ENCODE measurements at regions not wholly inside any gene's neighbourhood (a gene's known extent, or its start where the extent isn't known, plus 50 kb on each side); places are given as distances from the start of the nearest gene placed in this dataset.

DNA sequence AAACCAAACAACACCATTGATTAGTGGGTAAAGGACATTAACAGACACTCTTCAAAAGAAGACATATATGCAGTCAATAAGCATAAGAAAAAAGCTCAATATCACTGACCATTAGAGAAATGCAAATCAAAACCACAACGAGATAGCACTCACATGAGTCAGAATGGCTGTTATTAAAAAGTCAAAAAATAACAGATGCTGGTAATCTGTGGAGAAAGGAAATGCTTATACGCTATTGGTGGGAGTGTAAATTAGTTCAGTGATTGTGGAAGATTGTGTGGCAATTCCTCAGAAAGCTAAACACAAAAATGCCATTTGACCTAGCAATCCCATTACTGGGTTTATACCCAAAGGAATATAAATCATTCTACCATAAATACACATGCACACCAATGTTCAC is 182.6 kb downstream of the TRPC6 start:
- DNase-seq (ENCODE audit: low read depth), result peak; percentile 2

DNA sequence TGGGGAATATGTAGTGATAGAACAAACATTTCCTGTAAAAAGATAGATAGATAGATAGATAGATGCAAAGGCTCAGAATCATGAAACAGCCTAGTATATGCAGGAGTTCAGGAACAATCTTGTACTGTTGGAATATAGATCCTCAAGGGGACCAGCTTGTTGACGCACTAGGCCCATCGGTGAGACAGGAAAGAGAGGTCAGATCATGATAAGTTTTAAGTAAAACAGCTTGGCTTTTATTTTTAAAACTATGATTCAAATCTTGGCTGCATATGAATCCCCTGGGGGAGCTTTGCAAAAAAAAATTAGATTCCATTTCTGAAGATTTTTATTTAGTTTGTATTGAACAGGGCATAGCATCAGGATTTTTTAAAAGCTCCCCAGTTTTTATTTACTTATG is 185.8 kb downstream of the TRPC6 start:
- no peak for DNase-seq (ENCODE audit: low read depth)

DNA sequence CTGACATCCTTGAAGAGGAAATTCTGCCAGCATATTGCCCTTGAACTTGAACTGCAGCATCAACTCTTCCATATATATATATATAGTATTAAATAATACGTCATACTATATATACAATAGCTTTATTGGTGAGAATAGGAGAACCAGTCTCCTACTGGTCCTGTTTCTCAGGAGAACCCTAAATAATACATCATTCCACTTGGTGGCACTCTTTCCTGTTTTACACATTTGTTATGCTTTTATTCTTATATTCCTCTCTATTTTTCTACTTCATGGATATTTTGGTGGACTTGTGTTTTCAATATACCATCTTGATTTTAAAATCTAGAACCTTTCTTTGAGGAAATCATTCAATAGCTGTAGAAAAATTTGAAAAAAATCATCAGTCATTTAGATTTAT is 193.3 kb downstream of the TRPC6 start:
- DNase-seq (ENCODE audit: low read depth), result no peak

GRCh38 chr11:101369835-101370234 is 214.0 kb downstream of the TRPC6 start:
- DNase-seq (ENCODE audit: low read depth), result no peak

GRCh38 chr11:101363706-101364275 is 220.0 kb downstream of the TRPC6 start:
- no peak for DNase-seq (ENCODE audit: low read depth)

DNA sequence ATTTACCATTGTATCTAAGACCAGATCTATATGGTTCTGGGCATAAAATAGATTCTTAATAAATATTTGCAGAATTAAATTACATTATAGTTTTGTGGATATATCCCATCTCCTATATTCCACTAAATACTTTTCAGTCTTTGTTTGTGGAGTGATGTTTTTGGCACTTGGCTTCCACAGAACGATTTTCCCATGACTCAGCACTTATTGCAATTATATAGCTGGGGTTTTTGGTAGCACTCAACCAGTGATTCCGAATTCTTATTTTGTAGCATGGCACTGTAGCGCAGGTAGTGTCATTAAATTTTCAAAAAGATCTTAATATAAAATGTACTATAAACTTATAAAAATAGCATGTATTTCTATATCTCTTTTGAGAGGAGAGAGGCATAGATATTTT is 221.2 kb downstream of the TRPC6 start:
- no peak for DNase-seq (ENCODE audit: low read depth)

DNA sequence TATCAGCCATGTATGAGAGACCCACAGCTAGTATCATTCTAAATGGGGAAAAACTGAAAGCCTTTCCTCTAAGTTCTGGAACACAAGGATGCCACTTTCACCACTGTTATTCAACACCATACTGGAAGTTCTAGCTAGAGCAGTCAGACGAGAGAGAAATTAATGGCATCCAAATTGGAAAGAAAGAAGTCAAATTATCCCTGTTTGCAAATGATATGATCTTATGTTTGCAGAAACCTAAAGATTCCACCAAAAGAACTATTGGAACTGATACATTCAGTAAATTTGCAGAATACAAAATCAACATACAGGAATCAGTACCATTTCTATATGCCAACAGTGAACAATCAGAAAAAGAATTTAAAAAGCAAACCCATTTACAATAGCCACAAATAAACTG is 226.0 kb downstream of the TRPC6 start:
- no peak for DNase-seq (ENCODE audit: low read depth)

- no peak for DNase-seq (ENCODE audit: low read depth)
These were observed 225.2 kb upstream of the PGR start for GRCh38 chr11:101354801-101355200.

- DNase-seq (ENCODE audit: low read depth), result no peak
These were observed 219.2 kb upstream of the PGR start for GRCh38 chr11:101348786-101349185.

GRCh38 chr11:101346591-101346990 is 217.0 kb upstream of the PGR start:
- DNase-seq (ENCODE audit: low read depth), result peak; percentile 4

DNA sequence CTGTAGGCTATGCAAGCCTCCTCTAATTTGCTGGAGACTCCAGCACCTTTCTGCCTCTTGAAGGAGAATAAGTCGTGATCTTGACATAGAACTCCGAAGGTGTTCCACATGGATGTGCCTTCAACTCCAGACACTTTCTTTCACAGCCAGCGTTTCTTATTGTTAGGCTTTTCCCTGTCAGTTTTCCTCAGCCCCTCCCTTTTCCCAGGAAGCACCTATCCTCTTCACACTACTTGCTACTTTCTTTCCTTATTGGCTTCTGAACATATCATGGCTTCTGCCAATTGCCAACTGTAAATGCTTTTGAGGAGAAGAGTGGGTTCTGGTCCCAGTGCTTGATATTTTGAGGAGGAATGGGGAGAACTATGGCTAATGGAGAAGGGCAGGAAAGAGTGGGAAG is 216.3 kb upstream of the PGR start:
- DNase-seq (ENCODE audit: low read depth), result no peak

GRCh38 chr11:101342307-101342706 is 212.7 kb upstream of the PGR start:
- DNase-seq (ENCODE audit: low read depth), result no peak

DNA sequence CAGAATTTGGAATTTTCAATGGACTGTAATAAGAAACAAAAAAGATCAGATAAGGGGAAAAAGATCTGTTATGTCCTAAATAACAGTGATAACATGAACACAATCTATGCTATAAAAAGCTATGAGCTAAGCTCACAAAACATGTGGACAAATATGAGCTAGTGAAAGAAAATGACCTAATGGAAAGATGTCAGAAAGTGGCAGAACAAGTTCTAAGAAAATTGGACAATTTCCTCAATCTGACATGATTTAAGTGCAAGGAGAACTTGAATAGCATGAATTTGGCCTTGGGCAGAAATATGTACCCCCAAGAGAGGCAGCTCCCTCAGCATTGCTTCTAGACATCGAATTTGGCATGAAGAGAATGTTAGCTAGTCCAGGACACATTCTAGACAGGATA is 212.0 kb upstream of the PGR start:
- DNase-seq (ENCODE audit: low read depth), result no peak

- DNase-seq (ENCODE audit: low read depth), result no peak
These were observed 207.2 kb upstream of the PGR start for GRCh38 chr11:101336858-101337257.

DNA sequence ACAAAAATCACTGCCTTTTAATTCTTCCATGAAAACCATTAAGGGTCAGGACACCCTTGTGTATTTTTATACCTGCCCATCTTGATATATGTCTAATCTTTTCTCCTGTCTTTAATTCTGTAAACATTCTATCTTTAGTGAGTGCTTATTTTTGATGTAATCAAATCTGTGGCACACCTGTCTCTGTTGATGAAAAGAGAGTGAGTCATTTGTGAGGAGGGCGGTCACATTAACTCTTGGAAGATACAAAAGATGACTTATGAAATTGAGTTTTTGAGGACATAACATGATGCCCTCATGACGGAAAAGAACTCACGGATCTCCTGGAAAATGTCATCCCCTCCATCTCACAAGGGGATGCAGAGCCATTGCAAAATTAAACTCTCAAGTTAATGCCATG is 206.5 kb upstream of the PGR start:
- DNase-seq (ENCODE audit: low read depth), result no peak

DNA sequence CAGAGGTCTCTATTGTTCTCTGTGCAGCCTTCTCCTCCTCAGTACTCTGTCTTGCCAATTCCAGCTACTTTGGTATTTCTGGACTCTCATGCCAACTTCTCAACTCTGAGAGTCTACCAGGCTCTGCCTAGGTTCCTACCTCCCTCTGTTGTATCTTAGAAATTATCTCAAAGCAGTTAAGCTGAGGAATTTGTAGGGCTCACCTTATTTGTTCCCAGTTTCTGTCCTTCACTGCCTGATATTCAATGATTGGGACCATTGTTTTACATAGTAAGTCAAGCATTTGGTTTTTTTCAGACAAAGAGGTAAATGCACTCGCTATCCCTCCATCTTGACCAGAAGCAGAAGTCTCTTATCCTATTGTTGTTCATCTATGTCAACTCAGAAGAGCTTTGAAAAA is 205.0 kb upstream of the PGR start:
- no peak for DNase-seq (ENCODE audit: low read depth)

DNA sequence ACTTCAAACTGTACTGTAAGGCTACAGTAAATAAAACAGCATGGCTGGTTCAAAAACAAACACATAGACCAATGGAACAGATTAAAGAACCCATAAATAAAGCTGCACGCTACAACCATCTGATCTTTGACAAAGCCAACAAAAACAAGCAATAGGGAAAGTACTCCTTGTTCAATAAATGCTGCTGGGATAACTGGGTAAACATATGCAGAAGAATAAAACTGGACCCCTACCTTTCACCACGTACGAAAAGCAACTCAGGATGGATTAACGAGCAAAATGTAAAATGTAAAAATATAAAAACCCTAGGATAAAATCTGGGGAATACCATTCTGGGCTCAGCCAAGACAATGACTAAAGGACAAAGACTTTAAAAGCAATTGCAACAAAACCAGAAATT is 201.8 kb upstream of the PGR start:
- DNase-seq (ENCODE audit: low read depth), result no peak

- DNase-seq (ENCODE audit: low read depth), result no peak
These were observed 198.3 kb upstream of the PGR start for GRCh38 chr11:101327908-101328307.

DNA sequence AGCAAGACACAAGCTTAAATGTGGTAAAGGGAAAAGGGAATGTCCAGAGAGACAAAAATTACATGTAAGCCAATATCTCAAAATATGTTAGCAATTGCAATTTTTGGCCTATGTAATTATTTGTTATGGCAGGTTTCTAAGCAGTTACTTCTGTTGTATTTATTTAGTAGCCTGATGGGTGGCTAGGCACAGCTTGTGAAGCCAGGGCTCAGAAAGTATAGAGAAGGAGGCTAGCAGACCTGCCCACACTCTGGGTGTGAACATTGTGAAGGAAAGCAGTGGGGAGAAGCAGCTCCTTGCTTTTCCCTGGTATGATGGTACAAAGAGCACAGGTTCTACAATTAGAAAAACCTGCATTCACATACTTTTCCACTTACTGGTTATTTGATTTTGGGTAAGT is 196.5 kb upstream of the PGR start:
- no peak for DNase-seq (ENCODE audit: low read depth)

DNA sequence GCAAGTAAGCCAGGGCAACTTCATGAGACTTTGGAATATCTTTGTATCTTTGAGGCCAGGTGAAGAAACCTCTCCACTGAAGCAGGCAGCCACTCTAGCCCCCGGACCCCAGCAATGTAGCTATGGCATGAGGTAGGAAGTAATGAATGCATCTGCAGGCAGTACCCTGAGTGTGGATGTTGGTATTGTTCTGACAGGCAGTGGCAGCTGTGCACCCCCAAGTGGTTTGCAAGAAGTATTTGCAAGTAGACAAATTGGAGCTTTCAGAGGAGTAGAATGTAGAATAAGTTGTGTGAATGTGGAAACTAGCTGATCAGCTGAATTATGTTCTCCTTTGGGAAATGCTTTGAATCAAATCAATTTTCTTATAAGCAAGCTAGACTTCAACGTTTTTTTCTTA is 194.4 kb upstream of the PGR start:
- no peak for DNase-seq (ENCODE audit: low read depth)

- DNase-seq (ENCODE audit: low read depth), result no peak
These were observed 191.6 kb upstream of the PGR start for GRCh38 chr11:101321222-101321621.

- DNase-seq (ENCODE audit: low read depth), result no peak
These were observed 177.1 kb upstream of the PGR start for GRCh38 chr11:101306721-101307120.

- DNase-seq (ENCODE audit: low read depth), result no peak
These were observed 175.9 kb upstream of the PGR start for GRCh38 chr11:101305496-101305895.

DNA sequence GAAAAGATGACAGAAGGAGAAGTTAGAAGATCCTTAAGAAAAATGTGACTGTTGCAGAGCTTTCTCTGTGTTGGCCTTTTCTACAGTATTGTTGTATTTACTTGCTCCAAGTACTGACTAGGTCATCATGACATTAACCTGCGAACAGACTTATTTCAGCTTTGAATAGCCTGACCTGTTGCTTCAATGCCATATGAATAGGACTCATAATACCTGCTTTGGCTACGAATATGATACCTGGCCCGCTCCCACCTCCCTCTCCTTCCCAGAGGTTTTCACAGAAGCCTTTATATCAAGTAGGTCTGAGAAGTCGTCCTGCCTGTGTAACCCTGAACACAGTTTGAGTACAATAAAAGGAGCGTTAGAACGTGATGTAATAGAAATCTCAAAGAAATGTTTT is 169.6 kb upstream of the PGR start:
- DNase-seq (ENCODE audit: low read depth), result no peak

GRCh38 chr11:101296896-101297295 is 167.3 kb upstream of the PGR start:
- no peak for DNase-seq (ENCODE audit: low read depth)
